Mucosa of rectum (tissue), 2 donors: ENCODE measurements at regions not wholly inside any gene's neighbourhood (a gene's known extent, or its start where the extent isn't known, plus 50 kb on each side); places are given as distances from the start of the nearest gene placed in this dataset.

Experiments
- H3K27ac ChIP-seq, 2 donors: one replicate each; pipeline ENCODE4 v1.7.0; 2013; ENCODE audit warnings: inconsistent platforms in 2 of 2, low read depth in 2 of 2, low read length in 2 of 2
- H3K27me3 ChIP-seq, 2 donors: one replicate each; pipeline ENCODE4 v1.7.0; 2013; ENCODE audit warnings: low read length in 2 of 2; ENCODE audit not compliant: control insufficient read depth in 2 of 2, insufficient read depth in 2 of 2
- H3K36me3 ChIP-seq, 2 donors: one replicate each; pipeline ENCODE4 v1.7.0; 2013; ENCODE audit warnings: low read length in 2 of 2; ENCODE audit not compliant: control insufficient read depth in 2 of 2, insufficient read depth in 2 of 2
- H3K4me1 ChIP-seq, 2 donors: one replicate each; pipeline ENCODE4 v1.7.0; 2013; ENCODE audit warnings: low read length in 2 of 2, mild to moderate bottlenecking in 1 of 2; ENCODE audit not compliant: control insufficient read depth in 2 of 2, insufficient read depth in 2 of 2
- H3K4me3 ChIP-seq, 2 donors: one replicate each; pipeline ENCODE4 v1.7.0; 2013; ENCODE audit warnings: low read length in 2 of 2
- H3K9ac ChIP-seq, 2 donors: one replicate each; pipeline ENCODE4 v1.7.0; 2013; ENCODE audit warnings: low read length in 2 of 2, low read depth in 1 of 2, mild to moderate bottlenecking in 1 of 2
- H3K9me3 ChIP-seq, 2 donors: one replicate each; pipeline ENCODE4 v1.7.0; 2013; ENCODE audit warnings: low read length in 2 of 2; ENCODE audit not compliant: control insufficient read depth in 2 of 2
- donor health status: healthy.
- donor health status: Normal muscosa, but diverticular disease.

GRCh38 chr3:14334936-14335335, 67.5 kb upstream of the SLC6A6 start:
- H3K36me3 ChIP-seq: no peaks in the 10 kb centered on the region
- H3K27me3 ChIP-seq: peaks cover 0 to 2% of the 10 kb centered on the region in 2 donors
- no peak overlapping the region for H3K9ac ChIP-seq
- no peak overlapping the region for H3K4me3 ChIP-seq
- H3K9me3 ChIP-seq: no peaks in the 10 kb centered on the region
- peaks cover 8 to 18% of the 10 kb centered on the region in 2 donors for H3K4me1 ChIP-seq
- H3K27ac ChIP-seq: no peak overlapping the region

DNA sequence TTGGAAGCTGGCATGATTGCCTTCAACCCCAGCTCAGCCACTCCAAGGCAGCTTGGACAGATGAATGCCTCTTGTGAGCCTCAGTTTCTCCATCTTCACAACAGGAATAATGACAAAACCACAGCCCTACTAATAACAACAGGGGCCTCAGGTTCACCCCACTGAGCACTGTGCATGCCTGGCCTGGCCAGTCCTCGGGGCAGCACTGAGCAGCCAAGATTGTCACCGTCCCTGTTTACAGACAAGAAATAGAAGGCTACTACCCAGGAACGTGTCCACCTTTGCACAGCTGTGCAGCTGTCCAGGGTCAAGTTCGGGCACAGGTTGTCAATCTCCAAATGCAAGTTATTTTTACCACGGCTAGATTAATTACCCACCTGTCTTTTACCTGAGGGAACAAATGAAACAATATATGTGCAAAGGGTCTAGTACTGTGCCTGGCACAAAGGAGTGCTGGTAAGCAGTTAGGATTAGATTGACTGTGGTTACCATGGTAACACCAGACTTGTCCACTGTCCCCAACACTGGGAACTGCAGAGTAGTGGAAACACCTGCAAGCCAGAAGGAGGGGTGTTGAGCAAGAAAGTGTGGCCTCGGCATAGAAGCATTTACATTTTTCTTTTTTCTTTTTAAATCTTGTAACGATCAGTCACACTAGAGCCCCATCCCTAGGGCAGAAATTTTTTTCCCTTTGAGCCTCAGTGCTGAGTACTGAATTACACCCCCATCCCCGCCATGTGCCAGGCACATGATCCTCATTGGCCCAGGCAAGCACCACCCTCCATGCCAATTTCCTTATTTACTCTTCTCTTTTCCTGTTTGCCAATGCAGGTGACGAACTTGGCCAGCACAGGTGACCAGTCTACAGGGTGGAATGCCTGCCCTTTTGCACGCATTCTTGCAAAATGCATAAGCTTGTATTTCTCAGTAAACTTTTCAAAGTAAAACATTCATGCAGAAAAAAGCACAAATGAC, 66.3 kb upstream of the SLC6A6 start:
- Histone ChIP-seq H3K36me3 (no peaks in the 10 kb centered on the region), H3K9me3 (no peaks in the 10 kb centered on the region), H3K27me3 (peaks cover 0 to 2% of the 10 kb centered on the region in 2 donors), H3K4me1 (peaks cover 3 to 15% of the 10 kb centered on the region in 2 donors), H3K4me3 (no peak overlapping the region), H3K9ac (no peak overlapping the region), H3K27ac (no peak overlapping the region)

DNA sequence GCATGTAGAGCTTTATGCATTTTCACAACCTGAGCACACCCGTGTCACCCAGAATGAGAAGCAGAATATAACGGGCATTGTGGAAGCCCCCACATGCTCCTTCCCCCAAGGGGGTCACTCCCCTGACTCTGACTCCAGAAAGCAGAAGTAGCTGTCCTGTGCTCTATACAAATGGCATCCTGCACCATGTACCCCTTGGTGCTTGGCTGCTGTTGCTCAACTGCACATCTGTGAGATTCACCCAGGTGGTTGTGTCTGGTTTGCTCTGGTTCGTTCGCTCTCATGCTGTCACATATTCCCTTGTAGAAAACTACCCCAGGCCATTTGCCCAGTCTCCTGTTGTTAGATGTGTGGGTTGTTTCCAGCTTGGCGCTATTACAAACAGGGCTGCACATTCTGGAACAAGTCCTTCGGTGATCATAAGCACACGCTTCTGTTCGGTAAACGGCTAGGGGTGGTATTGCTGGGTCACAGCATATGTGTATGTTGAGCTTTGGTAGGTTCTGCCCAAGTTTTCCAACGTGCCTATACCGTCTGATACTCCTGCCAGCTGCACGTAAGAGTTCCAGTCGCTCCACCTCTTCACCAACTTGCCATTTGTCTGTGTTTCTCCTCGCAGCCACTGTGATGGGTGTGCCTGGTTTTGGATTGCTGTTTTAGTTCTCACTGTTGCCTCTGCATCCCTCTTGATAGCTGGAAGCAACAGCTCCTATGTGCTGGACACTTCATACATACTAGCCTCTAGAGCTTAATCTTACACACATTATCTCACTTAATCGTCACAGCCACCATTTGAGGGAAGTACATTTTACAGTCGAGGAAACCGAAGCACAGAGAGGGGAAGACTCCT, 65.4 kb upstream of the SLC6A6 start:
- Histone ChIP-seq H3K36me3 (no peaks in the 10 kb centered on the region), H3K27ac (no peak overlapping the region), H3K4me3 (no peak overlapping the region), H3K27me3 (peaks cover 0 to 2% of the 10 kb centered on the region in 2 donors), H3K9ac (no peak overlapping the region), H3K4me1 (peaks cover 0 to 13% of the 10 kb centered on the region in 2 donors), H3K9me3 (no peaks in the 10 kb centered on the region)

DNA sequence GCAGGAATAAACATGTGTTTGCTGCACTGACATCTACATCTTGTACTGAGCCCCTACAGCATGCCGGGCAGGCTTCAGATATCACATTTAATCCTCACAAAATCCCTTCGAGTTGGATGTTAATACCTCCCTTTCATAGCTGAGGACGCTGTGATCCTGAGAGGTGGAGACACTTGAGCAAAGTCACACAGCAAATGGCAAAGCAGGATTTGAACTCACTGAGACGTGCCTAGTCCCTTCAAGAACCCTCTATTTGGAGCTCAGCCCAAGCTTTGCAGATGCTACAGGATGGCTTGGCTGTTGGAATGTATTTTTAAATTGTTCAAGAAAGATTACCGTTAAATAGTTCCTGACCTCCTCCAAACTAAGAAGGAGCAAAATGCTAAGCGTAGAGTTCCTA, 64.6 kb upstream of the SLC6A6 start:
- H3K4me1 ChIP-seq: peaks cover 0 to 13% of the 10 kb centered on the region in 2 donors
- H3K9ac ChIP-seq: no peak overlapping the region
- peaks cover 0 to 2% of the 10 kb centered on the region in 2 donors for H3K27me3 ChIP-seq
- no peak overlapping the region for H3K4me3 ChIP-seq
- no peaks in the 10 kb centered on the region for H3K9me3 ChIP-seq
- no peaks in the 10 kb centered on the region for H3K36me3 ChIP-seq
- H3K27ac ChIP-seq: no peak overlapping the region

DNA sequence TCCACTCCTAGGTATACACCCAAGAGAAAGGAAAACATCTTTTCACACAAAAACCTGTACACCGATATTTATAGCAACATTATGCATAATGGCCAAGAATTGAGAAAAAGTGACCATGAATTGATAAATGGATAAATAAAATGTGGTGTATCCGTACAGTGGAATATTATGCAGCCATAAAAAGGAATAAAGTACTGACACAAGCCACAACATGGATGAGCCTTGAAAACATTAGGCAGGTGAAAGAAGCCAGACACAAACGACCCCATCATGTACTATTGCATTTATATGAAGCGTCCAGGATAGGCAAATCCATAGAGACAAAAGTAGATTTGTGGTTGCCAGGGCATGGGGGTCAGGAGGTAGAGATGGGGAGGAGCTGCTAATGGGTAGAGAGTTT, 64.2 kb upstream of the SLC6A6 start:
- Histone ChIP-seq H3K4me1 (peaks cover 0 to 13% of the 10 kb centered on the region in 2 donors), H3K9ac (no peak overlapping the region), H3K27me3 (peaks cover 0 to 2% of the 10 kb centered on the region in 2 donors), H3K36me3 (no peaks in the 10 kb centered on the region), H3K4me3 (no peak overlapping the region), H3K27ac (no peak overlapping the region), H3K9me3 (no peaks in the 10 kb centered on the region)

GRCh38 chr3:14338898-14339458, 63.4 kb upstream of the SLC6A6 start:
- no peaks in the 10 kb centered on the region for H3K36me3 ChIP-seq
- H3K27me3 ChIP-seq: peaks cover 0 to 2% of the 10 kb centered on the region in 2 donors
- H3K27ac ChIP-seq: no peak overlapping the region
- H3K9me3 ChIP-seq: no peaks in the 10 kb centered on the region
- no peak overlapping the region for H3K9ac ChIP-seq
- peaks cover 0 to 9% of the 10 kb centered on the region in 2 donors for H3K4me1 ChIP-seq
- no peak overlapping the region for H3K4me3 ChIP-seq

DNA sequence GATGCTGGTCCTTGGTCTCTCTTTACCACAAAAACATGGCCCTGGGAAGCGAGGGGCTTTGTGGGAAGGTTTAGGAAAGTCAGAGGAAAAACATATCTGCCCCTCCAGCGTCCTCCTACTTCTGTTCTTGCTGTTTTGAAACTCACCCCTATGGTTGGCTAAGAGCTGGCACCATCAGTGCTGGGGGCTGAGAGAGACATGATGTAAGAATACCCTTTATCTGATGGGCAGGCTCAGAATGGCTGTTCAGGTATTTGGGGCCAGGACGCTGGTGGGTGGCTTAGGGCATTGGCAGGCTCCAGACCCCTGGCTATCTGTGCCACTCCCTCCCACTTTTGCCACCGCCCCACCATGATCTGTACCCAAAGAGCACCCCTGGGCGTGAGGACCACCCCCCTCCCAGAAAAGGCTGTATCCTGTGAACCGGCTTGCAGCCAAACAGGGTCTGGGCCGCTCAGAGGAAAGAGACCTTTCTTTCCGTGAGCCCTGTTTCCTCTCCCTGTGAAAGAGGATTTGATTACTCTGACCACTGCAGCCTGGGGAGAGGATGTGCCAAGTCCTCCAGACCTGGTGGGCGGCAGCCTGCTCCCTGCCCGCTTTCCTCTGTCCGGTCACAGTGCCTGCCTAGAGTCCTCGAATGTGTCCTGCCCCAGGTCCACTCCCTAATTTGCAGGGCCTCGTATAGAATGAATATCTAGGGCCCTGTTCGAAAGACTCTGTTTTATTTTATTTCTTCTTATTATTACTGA, 61.3 kb upstream of the SLC6A6 start:
- no peaks in the 10 kb centered on the region for H3K36me3 ChIP-seq
- H3K4me1 ChIP-seq: peaks cover 0 to 7% of the 10 kb centered on the region in 2 donors
- no peak overlapping the region for H3K4me3 ChIP-seq
- H3K27me3 ChIP-seq: peaks cover 0 to 2% of the 10 kb centered on the region in 2 donors
- H3K27ac ChIP-seq: no peak overlapping the region
- no peaks in the 10 kb centered on the region for H3K9me3 ChIP-seq
- no peak overlapping the region for H3K9ac ChIP-seq

DNA sequence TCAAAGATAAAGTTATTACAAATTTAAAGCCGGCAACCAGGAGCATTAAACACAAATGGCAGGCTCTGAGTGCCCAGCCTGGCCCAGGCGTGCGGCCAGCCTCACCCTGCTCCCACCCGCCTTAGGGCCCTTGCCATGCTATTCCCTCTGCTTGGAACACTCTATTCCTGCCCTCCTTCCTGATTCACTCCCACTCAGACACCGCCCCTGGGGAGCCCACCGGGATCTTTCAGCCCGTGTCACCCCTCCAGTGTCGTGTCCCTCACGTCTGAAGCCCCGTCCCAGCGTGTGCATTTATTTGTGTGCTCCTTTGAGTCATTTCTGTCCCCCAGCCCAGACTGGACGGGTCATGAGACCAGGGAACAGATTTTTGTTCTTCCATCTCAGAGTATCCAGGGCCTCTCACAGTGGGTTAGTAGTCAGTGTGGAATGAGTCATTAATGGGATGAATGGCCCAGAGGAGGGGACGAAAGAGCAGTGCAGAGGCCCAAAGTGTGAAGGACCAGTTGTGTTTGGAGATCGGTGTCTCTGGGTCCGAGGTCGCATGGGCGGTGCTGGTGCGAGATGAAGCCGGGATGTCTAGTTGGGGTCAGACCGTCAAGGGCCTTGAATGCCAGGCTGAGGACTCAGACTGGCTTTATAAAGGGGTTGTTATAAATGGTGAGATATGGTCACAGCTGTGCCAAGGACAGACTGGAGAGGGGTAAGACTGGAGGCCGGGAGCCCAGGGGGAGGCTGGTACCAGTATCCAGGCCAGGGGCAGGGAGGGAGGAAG, 58.9 kb upstream of the SLC6A6 start:
- no peak overlapping the region for H3K9ac ChIP-seq
- H3K27ac ChIP-seq: no peak overlapping the region
- H3K9me3 ChIP-seq: no peaks in the 10 kb centered on the region
- no peaks in the 10 kb centered on the region for H3K36me3 ChIP-seq
- no peak overlapping the region for H3K4me3 ChIP-seq
- H3K4me1 ChIP-seq: no peaks in the 10 kb centered on the region
- H3K27me3 ChIP-seq: no peaks in the 10 kb centered on the region

GRCh38 chr3:14344351-14344750, 58.1 kb upstream of the SLC6A6 start:
- H3K9ac ChIP-seq: no peak overlapping the region
- H3K27ac ChIP-seq: no peak overlapping the region
- no peaks in the 10 kb centered on the region for H3K27me3 ChIP-seq
- no peaks in the 10 kb centered on the region for H3K4me1 ChIP-seq
- H3K36me3 ChIP-seq: no peaks in the 10 kb centered on the region
- H3K4me3 ChIP-seq: no peak overlapping the region
- no peaks in the 10 kb centered on the region for H3K9me3 ChIP-seq
